ENCODE measurements at regions not wholly inside any gene's neighbourhood (a gene's known extent, or its start where the extent isn't known, plus 50 kb on each side); places are given as distances from the start of the nearest gene placed in this dataset.

DNA sequence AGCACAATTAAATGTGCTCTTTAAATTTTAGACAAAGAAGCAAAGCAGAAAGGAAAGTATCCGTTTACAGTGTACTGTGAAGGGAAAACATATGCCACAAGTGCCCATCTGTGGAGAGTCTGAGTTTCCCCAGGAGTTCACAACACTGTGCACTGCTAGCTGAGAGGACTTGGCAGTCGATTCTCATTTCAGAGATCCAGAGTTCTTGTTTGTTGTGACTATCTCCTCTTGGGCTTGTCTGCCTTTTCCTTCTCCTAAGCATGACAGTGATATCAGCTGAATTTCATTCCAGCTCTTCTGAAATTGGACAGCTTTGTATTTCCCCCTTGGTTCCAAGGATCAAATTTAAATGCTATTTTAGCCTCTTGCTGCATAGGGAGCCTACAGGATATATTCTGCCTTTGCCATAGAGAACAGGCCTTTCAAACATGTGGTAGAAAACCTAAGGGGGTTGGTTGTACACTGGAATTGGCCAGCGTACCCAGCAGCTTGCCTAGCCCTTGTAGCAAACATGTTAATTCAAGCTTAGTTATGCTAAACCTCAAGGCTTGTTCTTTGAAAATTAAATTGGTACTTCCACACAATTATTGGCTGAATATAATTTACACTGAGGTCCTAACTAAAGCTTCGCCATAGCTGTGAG, 259.2 kb upstream of the NOVA1 start:
- no peak for DNase-seq

DNA sequence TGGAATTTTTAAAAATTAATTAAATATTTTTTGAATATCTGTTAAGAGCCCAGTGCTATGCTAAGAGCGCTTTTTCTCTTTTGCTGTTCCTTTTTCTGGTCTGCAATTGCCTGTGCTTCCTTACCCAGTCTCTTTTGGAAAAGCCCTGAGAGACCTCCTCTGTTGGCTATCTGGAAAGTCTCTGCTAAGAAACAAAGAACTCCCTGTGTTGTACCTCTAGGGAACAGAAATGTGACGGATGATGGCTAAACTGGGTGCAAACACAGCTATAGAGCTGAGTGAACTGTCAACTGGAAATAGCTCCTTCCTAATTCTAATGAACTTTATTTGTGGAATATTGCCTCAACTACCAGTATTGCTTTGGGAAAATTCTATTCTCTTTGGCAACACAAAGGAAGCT, 261.6 kb upstream of the NOVA1 start:
- no peak for DNase-seq

- DNase-seq, result no peak
Observed at GRCh38 chr14:26860111-26860510, 262.3 kb upstream of the NOVA1 start.

DNA sequence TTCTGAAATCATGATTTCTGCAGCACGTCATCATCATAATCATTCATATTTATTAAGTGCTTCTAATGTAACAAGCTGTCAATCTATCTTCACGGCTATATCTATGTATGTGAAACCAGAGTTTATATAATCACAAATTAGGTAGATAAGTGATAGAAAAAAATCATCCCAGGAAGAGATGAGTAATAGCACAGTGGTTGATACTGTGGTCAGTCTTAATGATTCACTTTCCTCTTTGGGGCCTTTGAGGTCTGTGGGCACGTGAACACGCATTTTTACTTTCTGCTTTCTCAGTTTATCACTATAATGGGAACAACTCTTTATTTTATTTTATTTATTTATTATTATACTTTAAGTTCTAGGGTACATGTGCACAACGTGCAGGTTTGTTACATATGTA, 265.9 kb upstream of the NOVA1 start:
- DNase-seq, result no peak

- no peak for DNase-seq
Observed at GRCh38 chr14:26866721-26867120, 268.9 kb upstream of the NOVA1 start.

GRCh38 chr14:26867171-26867757, 269.4 kb upstream of the NOVA1 start:
- no peak for DNase-seq

- DNase-seq, result no peak
Observed at GRCh38 chr14:26870096-26870495, 272.3 kb upstream of the NOVA1 start.

DNA sequence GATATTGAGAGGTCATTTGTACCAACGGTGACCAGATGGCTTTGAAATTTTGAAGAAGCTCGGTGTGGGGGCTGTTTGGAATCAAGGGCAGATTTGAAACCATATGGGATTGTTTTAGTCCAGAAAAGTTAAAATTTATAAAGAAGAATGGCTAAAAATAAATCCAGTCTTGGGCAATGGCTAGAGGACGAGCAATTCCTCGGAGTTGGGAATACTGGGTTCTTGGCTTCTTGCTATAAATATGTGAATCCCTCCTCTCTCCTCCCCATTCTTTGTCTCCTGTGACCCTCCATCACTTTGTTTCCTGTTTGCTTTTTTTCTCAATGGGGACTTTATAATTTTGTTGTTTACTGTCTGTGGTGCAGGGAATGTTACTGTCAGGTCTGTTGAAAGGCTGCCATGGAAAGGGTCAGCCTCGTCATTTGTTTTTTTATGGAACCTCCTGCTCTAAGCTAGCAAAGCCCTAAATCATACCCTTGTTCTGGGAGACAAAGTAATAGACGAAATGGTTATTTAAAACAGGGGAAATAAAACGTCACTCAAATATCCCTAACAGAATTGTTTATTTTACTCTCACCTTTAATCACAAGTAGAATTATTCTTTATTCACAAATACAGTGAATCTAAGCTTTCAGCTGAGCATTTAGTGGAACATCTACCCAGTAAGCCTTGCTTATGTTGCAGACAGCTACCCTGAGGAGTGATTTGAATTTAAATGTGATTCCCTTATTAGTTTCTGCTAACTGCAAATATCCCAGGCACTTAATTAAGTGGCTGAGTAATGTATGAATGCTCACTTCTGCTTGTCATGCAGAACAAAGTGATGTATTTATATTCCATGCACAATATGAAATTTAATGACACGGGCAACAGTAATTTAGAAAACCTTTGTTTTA, 273.1 kb upstream of the NOVA1 start:
- no peak for DNase-seq

GRCh38 chr14:26872515-26873361, 274.9 kb upstream of the NOVA1 start:
- no peak for DNase-seq

- DNase-seq, result no peak
Observed at GRCh38 chr14:26873362-26873960, 275.6 kb upstream of the NOVA1 start.

GRCh38 chr14:26887847-26888246, 290.0 kb upstream of the NOVA1 start:
- DNase-seq, result no peak

- DNase-seq, result no peak
Observed at GRCh38 chr14:26888592-26888991, 290.8 kb upstream of the NOVA1 start.

DNA sequence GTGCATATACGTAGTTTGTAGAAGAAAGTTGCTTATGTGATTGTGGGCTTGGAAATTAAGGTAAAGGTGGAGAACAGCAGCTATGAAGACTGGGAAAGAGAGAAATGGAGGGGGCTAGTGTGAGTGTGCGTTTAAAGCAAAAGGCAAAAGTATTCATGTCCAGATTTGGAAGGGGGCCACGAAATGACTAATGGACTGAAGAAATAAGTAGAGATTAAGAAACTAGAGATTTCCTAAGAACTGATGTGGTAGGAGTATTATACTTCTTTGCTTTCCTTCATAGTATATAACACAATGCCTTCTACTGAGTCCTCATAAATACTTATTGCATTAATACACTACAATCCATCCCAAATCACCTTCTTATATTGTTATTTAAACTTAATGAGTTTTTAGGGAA, 298.6 kb upstream of the NOVA1 start:
- DNase-seq, result no peak

GRCh38 chr14:26897196-26897595, 299.4 kb upstream of the NOVA1 start:
- DNase-seq, result no peak

DNA sequence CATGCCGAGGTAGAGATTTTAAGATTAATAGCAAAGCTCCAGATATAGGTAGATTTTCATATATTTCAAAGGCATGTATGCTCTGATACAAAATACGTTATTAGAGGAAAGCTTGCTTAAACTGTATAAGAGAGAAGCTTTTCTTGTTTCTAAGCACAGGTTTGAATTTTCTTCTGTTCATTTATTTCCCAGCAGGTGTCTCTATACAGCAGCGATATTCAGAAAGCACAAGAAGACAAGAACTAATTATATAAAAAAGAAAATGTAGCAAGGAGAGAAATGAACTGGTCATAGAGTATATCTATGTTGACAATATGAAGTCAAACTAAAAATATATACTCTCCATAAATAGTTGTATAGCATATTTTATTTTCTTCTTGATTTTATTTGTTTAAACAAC, 307.4 kb upstream of the NOVA1 start:
- DNase-seq, result no peak

GRCh38 chr14:26913786-26914185, 316.0 kb upstream of the NOVA1 start:
- no peak for DNase-seq

DNA sequence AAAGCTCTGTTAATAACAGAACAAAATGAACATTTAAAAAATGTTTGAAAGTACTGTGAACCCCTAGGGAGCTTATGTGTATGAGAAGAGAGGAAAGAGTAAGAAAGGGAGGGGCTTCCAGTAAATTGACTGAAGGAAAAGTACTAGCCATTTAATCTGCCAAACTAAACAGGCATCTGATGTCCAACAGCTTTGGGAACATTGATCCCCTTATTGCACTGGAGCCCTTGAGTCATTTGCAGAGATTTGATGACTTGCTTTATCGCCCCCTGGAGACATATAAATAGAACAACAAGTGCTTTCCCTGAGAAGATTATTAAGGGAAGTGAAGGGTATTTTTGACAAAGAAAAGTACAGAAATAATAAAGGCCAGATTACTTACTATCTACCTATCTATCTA, 319.3 kb upstream of the NOVA1 start:
- DNase-seq, result no peak

DNA sequence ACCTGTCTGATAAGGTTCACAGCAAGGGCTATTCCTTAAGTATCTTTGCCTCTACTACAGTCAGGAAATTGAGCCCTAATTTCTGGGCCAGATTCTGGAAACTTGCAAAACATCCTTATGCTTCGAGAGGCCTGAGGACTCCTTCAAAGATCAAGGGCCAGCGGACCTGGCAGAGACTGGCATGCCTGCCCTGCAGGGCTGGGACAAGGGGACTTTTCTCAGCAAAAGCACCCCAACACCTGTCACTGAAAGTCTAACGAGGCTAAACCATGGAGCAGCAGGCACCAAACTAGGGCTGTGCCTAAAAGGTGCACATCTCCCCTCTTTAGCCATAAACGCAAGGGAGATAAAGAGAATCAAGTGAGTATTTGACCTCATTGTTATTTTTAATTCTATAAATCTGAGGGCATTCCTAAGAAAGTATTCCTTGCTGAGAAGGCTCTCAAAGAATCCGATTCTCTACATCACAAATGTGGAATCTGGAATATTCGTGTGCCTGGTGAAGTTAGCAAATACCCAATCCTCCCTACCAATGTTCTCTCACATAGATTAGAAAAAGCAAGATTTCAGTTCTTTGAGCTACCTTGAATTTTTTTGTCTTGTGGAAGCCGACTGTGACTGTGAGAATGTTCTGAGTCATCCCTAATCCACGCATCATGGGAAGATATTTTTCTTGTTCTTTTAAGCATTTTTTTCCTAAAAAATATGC, 328.2 kb upstream of the NOVA1 start:
- DNase-seq, result no peak

- DNase-seq, result no peak
Observed at GRCh38 chr14:26926585-26926984, 328.8 kb upstream of the NOVA1 start.

- no peak for DNase-seq
Observed at GRCh38 chr14:26928019-26928418, 330.2 kb upstream of the NOVA1 start.

GRCh38 chr14:26929361-26929760, 331.5 kb upstream of the NOVA1 start:
- DNase-seq, result no peak

- DNase-seq, result no peak
Observed at GRCh38 chr14:26930576-26930975, 332.7 kb upstream of the NOVA1 start.

All from KG1 (cell line).